Stomach (tissue), 4 donors: ENCODE measurements at regions not wholly inside any gene's neighbourhood (a gene's known extent, or its start where the extent isn't known, plus 50 kb on each side); places are given as distances from the start of the nearest gene placed in this dataset.

Experiments
- POLR2A ChIP-seq, 4 donors: fragments of 450-650 bp; IDR thresholded peaks; one replicate each; pipeline ENCODE4 v1.6.1; 2016; ENCODE audit warnings: antibody characterized with exemption in 4 of 4, control low read depth in 2 of 4, mild to moderate bottlenecking in 1 of 4, moderate library complexity in 1 of 4
- POLR2AphosphoS5 ChIP-seq, 3 donors: sonication (generic); formaldehyde crosslinking; IDR thresholded peaks; one replicate each; pipeline ENCODE4 v1.6.1; 2016; ENCODE audit warnings: antibody characterized with exemption in 3 of 3
- TF ChIP-seq, protein P1 (sequence below), 7 experiments: fragments of 450-650 bp in 4 of 7; fragments of 200-600 bp in 3 of 7; sonication (generic) in 3 of 7; IDR thresholded peaks; one replicate each; pipeline ENCODE4 v1.5.1; 2016 to 2019; ENCODE audit warnings: antibody characterized with exemption in 7 of 7, control low read depth in 2 of 7, mild to moderate bottlenecking in 1 of 7

DNA sequence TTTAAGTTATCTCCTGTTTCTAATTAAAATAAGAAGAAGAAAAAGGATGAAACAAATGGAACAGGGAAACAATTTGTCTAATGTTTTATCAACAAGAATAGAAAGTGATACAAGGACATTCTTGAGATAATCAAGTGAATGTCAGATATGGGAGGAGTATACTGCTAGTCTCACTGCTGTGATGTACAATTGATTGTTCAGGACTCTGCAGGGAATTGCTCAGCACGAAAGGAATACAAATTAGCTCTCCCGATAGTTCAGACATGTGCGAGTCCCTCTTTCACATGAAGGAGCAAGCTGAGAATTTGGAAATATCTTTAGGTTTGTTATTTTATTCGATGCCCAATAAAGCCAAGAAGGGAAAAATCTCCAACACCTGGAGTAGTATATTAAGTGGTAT, 57.3 kb upstream of the FSTL5 start:
- TF ChIP-seq, protein P1, sequence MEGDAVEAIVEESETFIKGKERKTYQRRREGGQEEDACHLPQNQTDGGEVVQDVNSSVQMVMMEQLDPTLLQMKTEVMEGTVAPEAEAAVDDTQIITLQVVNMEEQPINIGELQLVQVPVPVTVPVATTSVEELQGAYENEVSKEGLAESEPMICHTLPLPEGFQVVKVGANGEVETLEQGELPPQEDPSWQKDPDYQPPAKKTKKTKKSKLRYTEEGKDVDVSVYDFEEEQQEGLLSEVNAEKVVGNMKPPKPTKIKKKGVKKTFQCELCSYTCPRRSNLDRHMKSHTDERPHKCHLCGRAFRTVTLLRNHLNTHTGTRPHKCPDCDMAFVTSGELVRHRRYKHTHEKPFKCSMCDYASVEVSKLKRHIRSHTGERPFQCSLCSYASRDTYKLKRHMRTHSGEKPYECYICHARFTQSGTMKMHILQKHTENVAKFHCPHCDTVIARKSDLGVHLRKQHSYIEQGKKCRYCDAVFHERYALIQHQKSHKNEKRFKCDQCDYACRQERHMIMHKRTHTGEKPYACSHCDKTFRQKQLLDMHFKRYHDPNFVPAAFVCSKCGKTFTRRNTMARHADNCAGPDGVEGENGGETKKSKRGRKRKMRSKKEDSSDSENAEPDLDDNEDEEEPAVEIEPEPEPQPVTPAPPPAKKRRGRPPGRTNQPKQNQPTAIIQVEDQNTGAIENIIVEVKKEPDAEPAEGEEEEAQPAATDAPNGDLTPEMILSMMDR (IDR thresholded peaks at IDR 0.05) = no peak
- TF ChIP-seq POLR2A (IDR thresholded peaks at IDR 0.05) (no peak), POLR2AphosphoS5 (IDR thresholded peaks at IDR 0.05) (no peak)
